ENCODE measurements at regions not wholly inside any gene's neighbourhood (a gene's known extent, or its start where the extent isn't known, plus 50 kb on each side); places are given as distances from the start of the nearest gene placed in this dataset.

GRCh38 chr1:98030976-98031375 is 110.1 kb upstream of the DPYD start:
- DNase-seq (ENCODE audit: low read depth), result no peak

GRCh38 chr1:98030483-98030882 is 109.6 kb upstream of the DPYD start:
- DNase-seq (ENCODE audit: low read depth), result no peak

GRCh38 chr1:98028800-98029199 is 108.0 kb upstream of the DPYD start:
- no peak for DNase-seq (ENCODE audit: low read depth)

- DNase-seq (ENCODE audit: low read depth), result no peak
Measured at GRCh38 chr1:98027103-98027705, 106.4 kb upstream of the DPYD start.

GRCh38 chr1:98025858-98026257 is 105.0 kb upstream of the DPYD start:
- no peak for DNase-seq (ENCODE audit: low read depth)

- DNase-seq (ENCODE audit: low read depth), result no peak
Measured at GRCh38 chr1:98021126-98021525, 100.3 kb upstream of the DPYD start.

- DNase-seq (ENCODE audit: low read depth), result no peak
Measured at GRCh38 chr1:98019747-98020146, 98.9 kb upstream of the DPYD start.

GRCh38 chr1:98018074-98018473 is 97.2 kb upstream of the DPYD start:
- DNase-seq (ENCODE audit: low read depth), result no peak

GRCh38 chr1:98017184-98017583 is 96.3 kb upstream of the DPYD start:
- DNase-seq (ENCODE audit: low read depth), result no peak

GRCh38 chr1:98008373-98008772 is 87.5 kb upstream of the DPYD start:
- DNase-seq (ENCODE audit: low read depth), result no peak

- no peak for DNase-seq (ENCODE audit: low read depth)
Measured at GRCh38 chr1:98005326-98006010, 84.6 kb upstream of the DPYD start.

- DNase-seq (ENCODE audit: low read depth), result no peak
Measured at GRCh38 chr1:98003442-98003841, 82.6 kb upstream of the DPYD start.

- DNase-seq (ENCODE audit: low read depth), result no peak
Measured at GRCh38 chr1:98002288-98002687, 81.5 kb upstream of the DPYD start.

- no peak for DNase-seq (ENCODE audit: low read depth)
Measured at GRCh38 chr1:98001764-98002163, 80.9 kb upstream of the DPYD start.

- DNase-seq (ENCODE audit: low read depth), result no peak
Measured at GRCh38 chr1:97999320-97999719, 78.5 kb upstream of the DPYD start.

- no peak for DNase-seq (ENCODE audit: low read depth)
Measured at GRCh38 chr1:97996880-97997279, 76.0 kb upstream of the DPYD start.

GRCh38 chr1:97989094-97989680 is 68.4 kb upstream of the DPYD start:
- no peak for DNase-seq (ENCODE audit: low read depth)

- no peak for DNase-seq (ENCODE audit: low read depth)
Measured at GRCh38 chr1:97986041-97987005, 65.5 kb upstream of the DPYD start.

GRCh38 chr1:97983126-97983525 is 62.3 kb upstream of the DPYD start:
- no peak for DNase-seq (ENCODE audit: low read depth)

GRCh38 chr1:97980530-97980929 is 59.7 kb upstream of the DPYD start:
- no peak for DNase-seq (ENCODE audit: low read depth)

- no peak for DNase-seq (ENCODE audit: low read depth)
Measured at GRCh38 chr1:97976801-97977200, 56.0 kb upstream of the DPYD start.

Data from CMK (cell line).